GM21529 (cell line): ENCODE measurements at regions not wholly inside any gene's neighbourhood (a gene's known extent, or its start where the extent isn't known, plus 50 kb on each side); places are given as distances from the start of the nearest gene placed in this dataset.

Source experiments
- ATAC-seq: cut with Tn5 transposase; IDR thresholded peaks from one replicate; pipeline ENCODE4 v1.9.1; 2021; ENCODE audit not compliant: unreplicated experiment

DNA sequence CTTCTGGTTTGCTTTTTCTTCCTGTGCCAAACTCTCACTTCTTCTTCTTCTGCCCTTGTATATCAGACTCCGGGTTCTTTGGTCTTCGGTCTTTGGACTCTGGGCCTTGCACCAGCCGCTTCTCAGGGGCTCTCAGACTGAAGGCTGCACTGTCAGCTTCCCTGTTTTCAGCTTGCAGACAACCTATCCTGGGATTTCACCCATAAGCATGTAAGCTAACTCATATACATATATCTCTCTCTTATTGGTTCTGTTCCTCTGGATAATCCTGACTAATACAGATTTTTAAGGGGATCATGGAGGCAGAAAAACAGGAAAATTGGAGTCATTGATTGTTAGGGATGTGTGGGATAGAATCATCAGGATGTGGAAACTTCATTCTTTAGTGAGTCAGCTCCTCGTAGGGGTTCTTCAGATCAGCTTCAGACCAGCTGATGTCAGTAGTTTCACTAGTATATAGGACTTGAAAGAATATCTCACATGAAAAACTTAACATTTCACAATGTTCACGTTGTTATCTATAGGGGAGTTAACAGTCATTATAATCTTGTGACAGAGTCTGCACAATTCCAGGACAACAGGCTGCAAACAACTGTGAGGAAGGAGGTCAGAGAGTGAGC is 102.9 kb downstream of the RASSF9 start:
- ATAC-seq: no peak

DNA sequence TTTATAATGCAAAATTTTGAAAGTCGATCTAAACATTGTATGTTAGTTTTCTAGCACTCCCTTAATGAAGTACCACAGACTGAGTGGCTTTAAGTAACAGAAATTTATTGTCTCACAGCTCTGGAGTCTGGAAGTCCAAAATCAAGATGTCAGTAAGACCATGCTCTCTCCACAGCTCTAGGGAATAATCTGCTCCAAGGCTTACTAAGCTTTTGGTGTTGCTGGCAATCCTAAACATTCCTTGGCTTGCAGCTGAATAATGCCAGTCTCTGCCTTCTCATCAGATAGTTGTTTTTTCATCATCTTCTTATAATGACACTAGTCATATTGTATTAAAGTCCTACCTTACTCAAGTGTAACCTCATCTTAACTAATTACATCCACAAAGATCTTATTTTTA is 102.2 kb downstream of the RASSF9 start:
- no peak for ATAC-seq

DNA sequence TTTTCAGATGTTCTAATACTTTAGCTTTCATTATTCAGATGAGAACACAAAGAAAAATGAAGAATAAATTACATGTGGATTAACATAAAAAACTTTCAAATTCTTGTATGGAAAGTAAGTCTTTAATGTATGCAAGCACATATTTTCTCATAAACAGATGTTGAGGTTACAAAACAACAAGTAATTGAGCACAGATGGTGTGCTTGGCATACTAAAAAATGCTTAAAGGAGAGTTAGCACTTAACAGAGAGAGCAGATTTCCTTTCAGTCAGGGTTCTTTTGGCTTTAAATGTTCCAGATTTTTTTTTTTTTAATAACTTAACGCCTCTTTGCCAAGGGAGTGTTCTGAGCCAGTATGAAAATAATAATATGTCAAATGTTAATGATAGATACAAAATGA is 96.0 kb downstream of the RASSF9 start:
- no peak for ATAC-seq

DNA sequence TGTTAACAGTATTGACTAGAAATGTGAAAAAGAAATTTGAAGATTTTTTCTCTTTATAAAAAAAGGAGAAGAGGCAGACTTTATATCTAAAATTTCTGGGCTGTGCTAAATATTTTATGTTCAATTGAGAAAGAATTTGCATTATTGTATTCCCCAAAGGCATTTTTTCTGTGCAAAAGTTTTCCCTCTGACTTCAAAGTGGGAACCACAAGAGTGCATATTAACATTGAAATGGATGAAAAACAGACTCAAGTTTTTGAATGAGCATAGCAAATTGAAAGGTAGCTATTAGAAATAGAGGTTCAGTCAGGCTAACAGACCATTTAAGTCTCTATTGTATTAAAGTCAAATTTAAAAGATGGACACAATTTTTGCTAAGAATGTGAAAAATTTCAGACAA is 95.2 kb downstream of the RASSF9 start:
- ATAC-seq: no peak

DNA sequence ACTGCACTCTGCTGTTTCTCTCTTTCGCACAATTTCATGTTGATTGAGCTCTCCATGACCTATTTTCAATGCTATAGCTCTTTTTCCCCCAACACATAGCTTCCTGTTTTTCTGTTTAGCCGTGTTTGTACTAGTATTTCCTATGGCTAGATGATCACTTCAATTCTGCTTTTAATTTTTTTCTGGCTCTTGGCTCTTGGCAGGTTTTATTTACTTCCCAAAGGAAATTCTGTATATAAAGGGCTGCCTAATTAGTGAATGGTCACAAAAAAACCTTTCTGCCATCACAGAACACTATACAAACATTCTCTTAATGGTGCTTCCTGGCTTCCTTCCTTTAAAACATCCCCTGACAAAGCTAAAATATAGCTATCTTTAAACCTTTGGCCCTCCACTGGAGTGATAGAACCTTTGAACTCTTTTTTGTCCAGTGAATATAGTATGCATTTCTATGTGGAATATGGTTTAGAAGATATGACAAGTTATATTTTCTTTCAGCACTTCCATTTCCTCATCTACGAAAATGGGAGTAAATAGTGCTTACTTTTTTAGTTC is 88.2 kb downstream of the RASSF9 start:
- no peak for ATAC-seq
